CD14-positive monocyte (primary cell): ENCODE measurements at regions not wholly inside any gene's neighbourhood (a gene's known extent, or its start where the extent isn't known, plus 50 kb on each side); places are given as distances from the start of the nearest gene placed in this dataset.

Source experiments
- DNase-seq, 3 donors: peaks; one replicate each; pipeline ENCODE4 v3.0.0-alpha.2; 2011 to 2022
- H2AFZ ChIP-seq: 2 replicates; pipeline ENCODE4 v1.6.0; 2012; ENCODE audit warnings: mild to moderate bottlenecking, low read depth, low read length, inconsistent platforms; ENCODE audit not compliant: insufficient read depth, poor library complexity, severe bottlenecking
- H3K27ac ChIP-seq, 2 donors: 1 replicate in 1 of 2; 2 replicates in 1 of 2; pipeline ENCODE4 v1.5.1; 2012 to 2013; ENCODE audit warnings: low read length in 2 of 2, control low read depth in 1 of 2, inconsistent platforms in 1 of 2, low read depth in 1 of 2, mild to moderate bottlenecking in 1 of 2
- H3K27me3 ChIP-seq, 2 donors: one replicate each; pipeline versions ENCODE4 v1.6.0 to v1.6.1; 2011 to 2013; ENCODE audit warnings: low read length in 2 of 2; ENCODE audit not compliant: control insufficient read depth in 2 of 2, insufficient read depth in 2 of 2
- H3K36me3 ChIP-seq, 2 donors: replicated peaks in 1 of 2; 1 replicate in 1 of 2; 2 replicates in 1 of 2; pipeline versions ENCODE4 v1.5.1 to v1.6.1; 2012 to 2013; ENCODE audit warnings: low read length in 2 of 2, control low read depth in 1 of 2, inconsistent platforms in 1 of 2, mild to moderate bottlenecking in 1 of 2; ENCODE audit not compliant: insufficient read depth in 2 of 2, control insufficient read depth in 1 of 2
- H3K4me1 ChIP-seq, 2 donors: 1 replicate in 1 of 2; 2 replicates in 1 of 2; pipeline versions ENCODE4 v1.5.1 to v1.6.1; 2012 to 2013; ENCODE audit warnings: low read length in 2 of 2, control low read depth in 1 of 2, inconsistent platforms in 1 of 2, mild to moderate bottlenecking in 1 of 2, moderate library complexity in 1 of 2; ENCODE audit not compliant: insufficient read depth in 2 of 2, control insufficient read depth in 1 of 2
- H3K4me2 ChIP-seq: replicated peaks from 2 replicates; pipeline ENCODE3; 2012; ENCODE audit warnings: low read length, moderate library complexity, mild to moderate bottlenecking; ENCODE audit not compliant: poor library complexity, severe bottlenecking; ENCODE audit errors: extremely low read depth
- H3K4me3 ChIP-seq, 3 experiments: fragments of 200-600 bp in 1 of 3; sonication (generic) in 1 of 3; replicated peaks in 1 of 3; 1 replicate in 2 of 3; 2 replicates in 1 of 3; pipeline ENCODE4 v1.5.1; 2011 to 2013; ENCODE audit warnings: low read length in 3 of 3, mild to moderate bottlenecking in 3 of 3, control low read depth in 2 of 3, low read depth in 2 of 3, inconsistent platforms in 1 of 3, moderate library complexity in 1 of 3
- H3K79me2 ChIP-seq: 2 replicates; pipeline ENCODE4 v1.6.0; 2012; ENCODE audit warnings: mild to moderate bottlenecking, control low read depth, inconsistent platforms, low read length, moderate library complexity; ENCODE audit not compliant: insufficient read depth
- H3K9ac ChIP-seq: 2 replicates; pipeline ENCODE4 v1.6.0; 2017; ENCODE audit warnings: low read length, mild to moderate bottlenecking; ENCODE audit not compliant: insufficient read depth, poor library complexity, severe bottlenecking
- H3K9me3 ChIP-seq, 2 donors: replicated peaks in 1 of 2; 1 replicate in 1 of 2; 2 replicates in 1 of 2; pipeline versions ENCODE4 v1.5.1 to v1.6.1; 2012 to 2013; ENCODE audit warnings: low read length in 2 of 2, control low read depth in 1 of 2; ENCODE audit not compliant: control insufficient read depth in 1 of 2, insufficient read depth in 1 of 2
- H4K20me1 ChIP-seq: 2 replicates; pipeline ENCODE4 v1.6.0; 2012; ENCODE audit warnings: mild to moderate bottlenecking, low read length, control low read depth, moderate library complexity; ENCODE audit not compliant: insufficient read depth
- H3K27ac Mint-ChIP-seq, 7 donors: one replicate each; pipeline ENCODE4 v1.8.0; 2020; ENCODE audit warnings: mild to moderate bottlenecking in 7 of 7, mixed read lengths in 7 of 7, moderate library complexity in 6 of 7, inconsistent platforms in 2 of 7
- H3K27me3 Mint-ChIP-seq, 3 donors: one replicate each; pipeline ENCODE4 v1.8.0; 2021 to 2022; ENCODE audit warnings: low read depth in 3 of 3, mild to moderate bottlenecking in 3 of 3, mixed read lengths in 3 of 3, moderate library complexity in 3 of 3, inconsistent platforms in 1 of 3
- H3K36me3 Mint-ChIP-seq, 2 donors: one replicate each; pipeline ENCODE4 v1.8.0; 2020; ENCODE audit warnings: mixed read lengths in 2 of 2, inconsistent platforms in 1 of 2, mild to moderate bottlenecking in 1 of 2
- H3K4me1 Mint-ChIP-seq: one replicate; pipeline ENCODE4 v1.8.0; 2020; ENCODE audit warnings: mild to moderate bottlenecking, mixed read lengths
- H3K4me3 Mint-ChIP-seq, 2 donors: one replicate each; pipeline ENCODE4 v1.8.0; 2020; ENCODE audit warnings: mild to moderate bottlenecking in 2 of 2, mixed read lengths in 2 of 2, moderate library complexity in 1 of 2
- H3K9me3 Mint-ChIP-seq, 7 donors: one replicate each; pipeline ENCODE4 v1.8.0; 2020 to 2022; ENCODE audit warnings: mixed read lengths in 7 of 7, mild to moderate bottlenecking in 6 of 7, moderate library complexity in 6 of 7, inconsistent platforms in 2 of 7
- CTCF ChIP-seq: fragments of 200-600 bp; IDR thresholded peaks from one replicate; pipeline ENCODE4 v1.8.0; 2022; ENCODE audit warnings: antibody characterized with exemption, mild to moderate bottlenecking
- WGBS: methylation state at CpG from one replicate; pipeline ENCODE4 v1.1.5; 2013; ENCODE audit warnings: missing lambda C conversion rate; ENCODE audit not compliant: insufficient coverage; 5-methylcytosine and 5-hydroxymethylcytosine counted together
- intact Hi-C, 2 donors: fragments of 100-400 bp; cut with micrococcal nuclease; formaldehyde crosslinking; loops; one replicate each; pipeline versions ENCODE4 v1.15.0 to v1.15.1; 2023

GRCh38 chr19:27745978-27746542 is 1466.9 kb downstream of the UQCRFS1 start:
- Histone ChIP-seq H4K20me1 (no peaks in the 10 kb centered on the region), H2AFZ (no peak overlapping the region), H3K9me3 (peaks cover 50 to 51% of the 10 kb centered on the region in 2 donors), H3K9ac (no peak overlapping the region), H3K79me2 (no peaks in the 10 kb centered on the region), H3K27me3 (no peaks in the 10 kb centered on the region), H3K4me1 (no peaks in the 10 kb centered on the region), H3K4me2 (no peak overlapping the region), H3K4me3 (no peak overlapping the region), H3K27ac (no peak overlapping the region), H3K36me3 (no peaks in the 10 kb centered on the region)
- no peaks in the 10 kb centered on the region for H3K4me1 Mint-ChIP-seq
- peaks cover 0 to 5% of the 10 kb centered on the region in 2 donors for H3K36me3 Mint-ChIP-seq
- no peak for TF ChIP-seq CTCF
- intact Hi-C loops: no loop called here
- H3K9me3 Mint-ChIP-seq: peaks cover 29 to 49% (median 38%) of the 10 kb centered on the region in 7 donors
- H3K27me3 Mint-ChIP-seq: peaks cover 0 to 6% (median under 1%) of the 10 kb centered on the region in 3 donors
- peak overlapping the region in 1 of 7 donors; percentile 0 for H3K27ac Mint-ChIP-seq
- H3K4me3 Mint-ChIP-seq: no peak overlapping the region
- DNase-seq: no peak
- WGBS: 92% methylated on average over 11 of the region's 11 CpGs

GRCh38 chr19:27744926-27745768 is 1467.8 kb downstream of the UQCRFS1 start:
- no peak overlapping the region for H3K4me2 ChIP-seq
- H3K4me3 ChIP-seq: no peak overlapping the region
- Mint-ChIP-seq H3K27ac (no peak overlapping the region), H3K4me1 (no peaks in the 10 kb centered on the region), H3K9me3 (peaks cover 35 to 54% (median 48%) of the 10 kb centered on the region in 7 donors), H3K27me3 (peaks cover 0 to 6% (median 0%) of the 10 kb centered on the region in 3 donors), H3K4me3 (no peak overlapping the region), H3K36me3 (peaks cover 0 to 5% of the 10 kb centered on the region in 2 donors)
- H3K27me3 ChIP-seq: no peaks in the 10 kb centered on the region
- no peak for DNase-seq
- intact Hi-C loops: no loop called here
- H3K9ac ChIP-seq: no peak overlapping the region
- H3K9me3 ChIP-seq: peaks cover 50 to 53% of the 10 kb centered on the region in 2 donors
- H3K27ac ChIP-seq: no peak overlapping the region
- TF ChIP-seq CTCF: no peak
- WGBS: 70% methylated on average over 4 of the region's 10 CpGs
- no peaks in the 10 kb centered on the region for H3K4me1 ChIP-seq
- no peaks in the 10 kb centered on the region for H3K36me3 ChIP-seq
- no peaks in the 10 kb centered on the region for H4K20me1 ChIP-seq
- H2AFZ ChIP-seq: no peak overlapping the region
- no peaks in the 10 kb centered on the region for H3K79me2 ChIP-seq
